H1 (cell line): ENCODE measurements at regions not wholly inside any gene's neighbourhood (a gene's known extent, or its start where the extent isn't known, plus 50 kb on each side); places are given as distances from the start of the nearest gene placed in this dataset.

Experiments used
- CTCF ChIA-PET: fragments of 300-600 bp; sonication (Branson Sonifier 250); formaldehyde crosslinking; loops from one replicate; lab custom pipeline; 2021; ENCODE audit not compliant: partially characterized antibody; lab: Charles Lee
- POLR2A ChIA-PET: fragments of 300-600 bp; sonication (Branson Sonifier 250); formaldehyde crosslinking; loops from one replicate; lab custom pipeline; 2021; ENCODE audit warnings: inconsistent platforms; ENCODE audit not compliant: partially characterized antibody; lab: Charles Lee
- DNase-seq, 2 experiments: peaks; one replicate each; pipeline versions ENCODE4 v3.0.0 to v3.0.0-alpha.2; 2010 to 2022; ENCODE audit warnings: low spot score in 2 of 2, low read depth in 1 of 2, mixed read lengths in 1 of 2
- FAIRE-seq: peaks from 2 replicates; lab custom pipeline; 2011; peaks lifted over from hg19 to GRCh38; lab: Jason Lieb, UNC
- H2AFZ ChIP-seq: 2 replicates; pipeline ENCODE4 v1.8.1; 2012; ENCODE audit warnings: low read length, inconsistent platforms
- H2AK5ac ChIP-seq: 2 replicates; pipeline ENCODE4 v1.6.1; 2013; ENCODE audit warnings: low read depth, low read length
- H2BK120ac ChIP-seq: replicated peaks from 2 replicates; pipeline ENCODE3; 2013; ENCODE audit warnings: low read depth, low read length, inconsistent platforms
- H2BK12ac ChIP-seq: 2 replicates; pipeline ENCODE4 v1.6.1; 2013; ENCODE audit warnings: low read depth, low read length
- H2BK15ac ChIP-seq: 2 replicates; pipeline ENCODE4 v1.6.1; 2013; ENCODE audit warnings: low read length
- H2BK20ac ChIP-seq: 2 replicates; pipeline ENCODE4 v1.6.1; 2013; ENCODE audit warnings: low read length
- H2BK5ac ChIP-seq: 2 replicates; pipeline ENCODE4 v1.6.1; 2013; ENCODE audit warnings: low read depth, low read length
- H3K14ac ChIP-seq: 2 replicates; pipeline ENCODE4 v1.6.1; 2013; ENCODE audit warnings: inconsistent platforms; ENCODE audit not compliant: insufficient read length
- H3K18ac ChIP-seq: 2 replicates; pipeline ENCODE4 v1.6.1; 2013; ENCODE audit warnings: low read length; ENCODE audit errors: extremely low read depth
- H3K23ac ChIP-seq: 2 replicates; pipeline ENCODE4 v1.6.1; 2013; ENCODE audit warnings: inconsistent platforms; ENCODE audit not compliant: insufficient read length
- H3K23me2 ChIP-seq: 2 replicates; pipeline ENCODE4 v1.6.1; 2013; ENCODE audit warnings: low read depth, low read length
- H3K27ac ChIP-seq: 2 replicates; pipeline ENCODE4 v1.6.1; 2011; ENCODE audit warnings: low read depth, low read length, inconsistent platforms
- H3K27me3 ChIP-seq, 4 experiments: replicated peaks in 1 of 4; 1 replicate in 1 of 4; 2 replicates in 3 of 4; pipeline versions ENCODE4 v1.6.1 to v1.8.1; 2011 to 2013; ENCODE audit warnings: low read length in 3 of 4, mild to moderate bottlenecking in 3 of 4, inconsistent platforms in 2 of 4, mixed read lengths in 2 of 4, moderate library complexity in 1 of 4; ENCODE audit not compliant: control insufficient read depth in 3 of 4, insufficient read depth in 3 of 4; ENCODE audit errors: extremely low read depth in 1 of 4
- H3K36me3 ChIP-seq, 4 experiments: 2 replicates each; pipeline versions ENCODE4 v1.6.1 to v1.8.1; 2011 to 2013; ENCODE audit warnings: mild to moderate bottlenecking in 4 of 4, low read length in 3 of 4, moderate library complexity in 2 of 4, control low read depth in 1 of 4, inconsistent platforms in 1 of 4; ENCODE audit not compliant: insufficient read depth in 4 of 4, control insufficient read depth in 2 of 4
- H3K4ac ChIP-seq: replicated peaks from 2 replicates; pipeline ENCODE3; 2013; ENCODE audit warnings: low read length, low read depth, mixed read lengths, inconsistent platforms; ENCODE audit not compliant: insufficient read length
- H3K4me1 ChIP-seq, 4 experiments: replicated peaks in 1 of 4; 1 replicate in 1 of 4; 2 replicates in 3 of 4; pipeline versions ENCODE4 v1.6.1 to v1.8.1; 2011 to 2013; ENCODE audit warnings: low read length in 3 of 4, inconsistent platforms in 2 of 4, mixed read lengths in 1 of 4; ENCODE audit not compliant: insufficient read depth in 4 of 4, control insufficient read depth in 3 of 4
- H3K4me2 ChIP-seq, 2 experiments: 2 replicates each; pipeline versions ENCODE4 v1.6.1 to v1.8.1; 2011 to 2013; ENCODE audit warnings: low read depth in 2 of 2, low read length in 2 of 2, control low read depth in 1 of 2, inconsistent platforms in 1 of 2, mild to moderate bottlenecking in 1 of 2; ENCODE audit not compliant: insufficient read depth in 1 of 2
- H3K4me3 ChIP-seq, 4 experiments: fragments of 200-600, 300-600 bp in 1 of 4; sonication (generic), shearing (Covaris generic), sonication (Bioruptor Twin) in 1 of 4; 2 replicates each; pipeline versions ENCODE4 v1.5.1 to v1.8.1; 2011 to 2016; ENCODE audit warnings: low read length in 4 of 4, low read depth in 3 of 4, control low read depth in 2 of 4, inconsistent platforms in 2 of 4, mild to moderate bottlenecking in 2 of 4, mixed read lengths in 1 of 4, moderate library complexity in 1 of 4; ENCODE audit not compliant: insufficient read depth in 2 of 4; ENCODE audit errors: extremely low read depth in 1 of 4
- H3K56ac ChIP-seq: replicated peaks from 2 replicates; pipeline ENCODE3; 2013; ENCODE audit warnings: low read depth, mild to moderate bottlenecking, mixed read lengths, low read length, inconsistent platforms; ENCODE audit not compliant: insufficient read length
- H3K79me1 ChIP-seq: 2 replicates; pipeline ENCODE4 v1.6.1; 2013; ENCODE audit warnings: low read depth, low read length, control low read depth
- H3K79me2 ChIP-seq, 2 experiments: 2 replicates each; pipeline versions ENCODE4 v1.6.1 to v1.8.1; 2012 to 2013; ENCODE audit warnings: low read length in 2 of 2, mild to moderate bottlenecking in 2 of 2, inconsistent platforms in 1 of 2; ENCODE audit not compliant: insufficient read depth in 2 of 2, control insufficient read depth in 1 of 2
- H3K9ac ChIP-seq, 4 experiments: replicated peaks in 1 of 4; 1 replicate in 1 of 4; 2 replicates in 3 of 4; pipeline versions ENCODE4 v1.6.1 to v1.8.1; 2011 to 2013; ENCODE audit warnings: low read depth in 3 of 4, low read length in 3 of 4, control low read depth in 2 of 4, mild to moderate bottlenecking in 2 of 4, moderate library complexity in 2 of 4, inconsistent platforms in 1 of 4; ENCODE audit errors: extremely low read depth in 1 of 4
- H3K9me3 ChIP-seq, 2 experiments: 2 replicates each; pipeline versions ENCODE4 v1.6.1 to v1.8.1; 2012 to 2013; ENCODE audit warnings: mild to moderate bottlenecking in 2 of 2, moderate library complexity in 2 of 2, control low read depth in 1 of 2, inconsistent platforms in 1 of 2, low read depth in 1 of 2, low read length in 1 of 2, mixed read lengths in 1 of 2; ENCODE audit not compliant: insufficient read depth in 2 of 2
- H4K20me1 ChIP-seq, 2 experiments: replicated peaks in 1 of 2; 2 replicates each; pipeline versions ENCODE3 to v1.8.1; 2011 to 2013; ENCODE audit warnings: inconsistent platforms in 2 of 2, low read length in 2 of 2, mild to moderate bottlenecking in 1 of 2; ENCODE audit not compliant: insufficient read depth in 2 of 2, control insufficient read depth in 1 of 2
- H4K5ac ChIP-seq: 2 replicates; pipeline ENCODE4 v1.6.1; 2013; ENCODE audit warnings: low read length, low read depth, mixed read lengths, inconsistent platforms; ENCODE audit not compliant: insufficient read length
- H4K8ac ChIP-seq: 2 replicates; pipeline ENCODE4 v1.8.0; 2013; ENCODE audit warnings: mild to moderate bottlenecking, moderate library complexity, low read length, inconsistent platforms; ENCODE audit not compliant: insufficient read depth; ENCODE audit errors: extremely low read depth
- H4K91ac ChIP-seq: replicated peaks from 2 replicates; pipeline ENCODE3; 2013; ENCODE audit warnings: low read length, mixed read lengths, inconsistent platforms; ENCODE audit not compliant: insufficient read length
- CREB1 ChIP-seq: IDR thresholded peaks from 2 replicates; pipeline ENCODE4 v1.6.1; 2012; ENCODE audit warnings: inconsistent platforms
- EZH2 ChIP-seq: fragments of 200-600 bp; sonication (generic); IDR thresholded peaks from 2 replicates; pipeline ENCODE4 v1.7.1; 2012; ENCODE audit warnings: low read depth, mild to moderate bottlenecking, moderate library complexity, low read length, inconsistent platforms; ENCODE audit not compliant: severe bottlenecking
- JUND ChIP-seq: IDR thresholded peaks from 2 replicates; pipeline ENCODE4 v1.6.1; 2011; ENCODE audit warnings: mild to moderate bottlenecking, improper control_type of control experiment, low read length
- KDM5A ChIP-seq: fragments of 200-600 bp; IDR thresholded peaks from 2 replicates; pipeline ENCODE4 v1.7.1; 2012; ENCODE audit warnings: mild to moderate bottlenecking, low read length, inconsistent platforms, mixed read lengths
- NANOG ChIP-seq: IDR thresholded peaks from 2 replicates; pipeline ENCODE4 v1.6.1; 2011; ENCODE audit warnings: low read length, low read depth, mild to moderate bottlenecking, inconsistent platforms; ENCODE audit not compliant: insufficient read depth, poor library complexity, severe bottlenecking
- RFX5 ChIP-seq: IDR thresholded peaks from 2 replicates; pipeline ENCODE4 v1.6.1; 2011; ENCODE audit warnings: low read depth, low read length, improper control_type of control experiment, borderline replicate concordance
- RNF2 ChIP-seq: fragments of 200-900, 300-1000 bp; sonication (generic); IDR thresholded peaks from 2 replicates; pipeline ENCODE4 v1.7.1; 2016; ENCODE audit warnings: borderline replicate concordance, low read depth, mild to moderate bottlenecking, antibody characterized with exemption, low read length; ENCODE audit not compliant: poor library complexity, severe bottlenecking; ENCODE audit errors: missing control alignments
- SRF ChIP-seq: IDR thresholded peaks from 2 replicates; pipeline ENCODE4 v1.6.1; 2011; ENCODE audit warnings: mild to moderate bottlenecking, low read depth, low read length, moderate library complexity
- TCF12 ChIP-seq: IDR thresholded peaks from 2 replicates; pipeline ENCODE4 v1.6.1; 2011; ENCODE audit warnings: low read depth, mild to moderate bottlenecking, low read length
- WGBS, 2 experiments: shearing (Covaris generic) in 1 of 2; methylation state at CpG; one replicate each; pipeline versions ENCODE4 v1.1.6 to v1.1.7; 2013 to 2015; ENCODE audit warnings: low lambda C conversion rate in 2 of 2, mixed read lengths in 2 of 2, inconsistent platforms in 1 of 2, low coverage in 1 of 2, missing lambda C conversion rate in 1 of 2; ENCODE audit not compliant: insufficient replicate concordance in 2 of 2, insufficient coverage in 1 of 2, insufficient read length in 1 of 2; ENCODE audit errors: extremely low coverage in 1 of 2, missing lambda C conversion rate in 1 of 2; 5-methylcytosine and 5-hydroxymethylcytosine counted together
- TF ChIP-seq, protein P1 (sequence below): IDR thresholded peaks from 2 replicates; pipeline ENCODE4 v1.6.1; 2012; ENCODE audit warnings: inconsistent platforms
- TF ChIP-seq, protein P2 (sequence below): IDR thresholded peaks from 2 replicates; pipeline ENCODE4 v1.6.1; 2011; ENCODE audit warnings: low read depth, mild to moderate bottlenecking, low read length; ENCODE audit not compliant: insufficient read depth

DNA sequence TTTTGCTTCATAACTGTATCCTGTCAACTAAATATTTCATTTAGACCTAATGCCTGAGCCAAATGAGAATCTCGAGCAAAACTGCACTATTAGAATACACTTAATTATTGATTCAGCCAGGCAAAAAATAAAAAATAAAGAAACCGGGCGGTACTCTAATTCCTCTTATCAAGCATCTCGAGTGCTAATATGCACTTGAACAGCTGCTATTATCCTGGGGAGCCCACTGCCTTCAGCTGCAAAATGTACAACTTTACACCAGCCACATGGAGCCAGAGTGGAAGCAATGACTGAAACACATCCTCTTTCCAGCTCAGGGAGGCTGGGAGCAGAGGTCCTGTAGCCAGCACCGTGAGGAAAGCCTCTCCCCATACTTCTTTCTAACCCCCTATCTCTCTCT is 390.0 kb upstream of the CADM1 start:
- peaks cover 4% of the 10 kb centered on the region; the same call in 1 of the 2 replicates for H3K23me2 ChIP-seq
- DNase-seq (no peak), FAIRE-seq (no peak)
- H2BK5ac ChIP-seq, result no peak overlapping the region
- H4K8ac ChIP-seq, result no peak overlapping the region
- no peaks in the 10 kb centered on the region for H3K4me1 ChIP-seq
- H3K4me2 ChIP-seq, result no peak overlapping the region
- H3K9me3 ChIP-seq, result no peaks in the 10 kb centered on the region
- no peaks in the 10 kb centered on the region for H3K27me3 ChIP-seq
- no peak overlapping the region for H4K91ac ChIP-seq
- 89% methylated on average over 5 of the region's 5 CpGs; no CpG with 5 or more reads in 1 of the 2 experiments for WGBS, 2 experiments
- no peak overlapping the region for H3K23ac ChIP-seq
- H3K56ac ChIP-seq, result no peak overlapping the region
- no peak overlapping the region for H2BK20ac ChIP-seq
- no peaks in the 10 kb centered on the region for H3K36me3 ChIP-seq
- H3K79me2 ChIP-seq, result no peaks in the 10 kb centered on the region
- H3K4ac ChIP-seq, result no peak overlapping the region
- H3K4me3 ChIP-seq, result no peak overlapping the region
- ChIA-PET CTCF (interaction anchor here (0.6 to 1.3 kb wide), 2 partner anchors 10 to 844 kb away, joined by 4 to 5 read pairs; no protein-coding TSS in a partner anchor), POLR2A (no interaction called here)
- no peak overlapping the region for H4K5ac ChIP-seq
- H3K18ac ChIP-seq, result no peak overlapping the region
- no peak overlapping the region for H2AK5ac ChIP-seq
- H2BK120ac ChIP-seq, result no peak overlapping the region
- no peaks in the 10 kb centered on the region for H3K79me1 ChIP-seq
- H2BK15ac ChIP-seq, result no peak overlapping the region
- H3K9ac ChIP-seq, result no peak overlapping the region
- no peak overlapping the region for H3K27ac ChIP-seq
- H2AFZ ChIP-seq, result no peak overlapping the region
- no peak overlapping the region for H2BK12ac ChIP-seq
- no peaks in the 10 kb centered on the region for H4K20me1 ChIP-seq
- H3K14ac ChIP-seq, result no peak overlapping the region
- TF ChIP-seq SRF (no peak), TCF12 (no peak), JUND (no peak), CREB1 (no peak), KDM5A (no peak), RFX5 (no peak), NANOG (no peak), EZH2 (no peak), RNF2 (no peak)
- TF ChIP-seq, protein P1, sequence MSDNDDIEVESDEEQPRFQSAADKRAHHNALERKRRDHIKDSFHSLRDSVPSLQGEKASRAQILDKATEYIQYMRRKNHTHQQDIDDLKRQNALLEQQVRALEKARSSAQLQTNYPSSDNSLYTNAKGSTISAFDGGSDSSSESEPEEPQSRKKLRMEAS, result no peak
- TF ChIP-seq, protein P2, sequence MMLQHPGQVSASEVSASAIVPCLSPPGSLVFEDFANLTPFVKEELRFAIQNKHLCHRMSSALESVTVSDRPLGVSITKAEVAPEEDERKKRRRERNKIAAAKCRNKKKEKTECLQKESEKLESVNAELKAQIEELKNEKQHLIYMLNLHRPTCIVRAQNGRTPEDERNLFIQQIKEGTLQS, result no peak
